Chondrocyte (in vitro differentiated cells): ENCODE measurements at regions not wholly inside any gene's neighbourhood (a gene's known extent, or its start where the extent isn't known, plus 50 kb on each side); places are given as distances from the start of the nearest gene placed in this dataset.

Experiments used
- DNase-seq: peaks from one replicate; pipeline ENCODE4 v3.0.0; 2021; ENCODE audit warnings: mixed read lengths, low spot score
- H3K27ac Mint-ChIP-seq: one replicate; pipeline ENCODE4 v1.8.0; 2021; ENCODE audit warnings: mild to moderate bottlenecking, moderate library complexity, mixed read lengths; ENCODE audit not compliant: unreplicated experiment
- H3K27me3 Mint-ChIP-seq: 2 replicates; pipeline ENCODE4 v1.8.0; 2021; ENCODE audit warnings: low read depth, mixed read lengths
- H3K36me3 Mint-ChIP-seq: 2 replicates; pipeline ENCODE4 v1.8.0; 2021; ENCODE audit warnings: low read depth, mixed read lengths
- H3K4me1 Mint-ChIP-seq: 2 replicates; pipeline ENCODE4 v1.8.0; 2021; ENCODE audit warnings: low read depth, mild to moderate bottlenecking, mixed read lengths
- H3K4me3 Mint-ChIP-seq: one replicate; pipeline ENCODE4 v1.8.0; 2021; ENCODE audit warnings: mild to moderate bottlenecking, moderate library complexity, mixed read lengths; ENCODE audit not compliant: unreplicated experiment
- H3K9me3 Mint-ChIP-seq: 2 replicates; pipeline ENCODE4 v1.8.0; 2021; ENCODE audit warnings: low read depth, mixed read lengths
- TF ChIP-seq, protein P1 (sequence below): fragments of 200-600 bp; sonication (generic); IDR thresholded peaks from 2 replicates; pipeline ENCODE4 v1.5.0; 2021; ENCODE audit warnings: antibody characterized with exemption, mild to moderate bottlenecking, moderate library complexity

DNA sequence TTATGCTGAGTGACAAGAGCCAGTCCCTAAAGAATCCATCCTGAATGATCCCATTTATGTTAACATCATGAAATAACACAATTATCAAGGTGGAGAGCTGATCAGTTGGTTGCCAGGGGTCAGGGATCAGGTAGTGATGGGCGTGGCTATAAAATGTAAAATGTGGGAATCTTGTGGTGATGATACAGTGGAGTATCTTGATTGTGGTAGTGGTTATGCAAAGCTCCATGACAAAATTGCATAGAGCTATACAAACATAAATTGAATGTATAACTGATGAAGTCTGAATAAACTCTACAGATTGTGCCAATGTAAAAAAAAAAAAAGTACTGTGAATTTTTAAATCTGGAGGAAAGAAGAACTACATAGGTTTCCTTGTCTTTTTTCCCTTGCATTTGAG lies 104.6 kb upstream of the SPATA31C2 start:
- Mint-ChIP-seq H3K4me3 (no peak overlapping the region), H3K36me3 (no peaks in the 10 kb centered on the region), H3K4me1 (peaks cover under 1% of the 10 kb centered on the region), H3K9me3 (no peaks in the 10 kb centered on the region), H3K27ac (no peak overlapping the region), H3K27me3 (peaks cover 18% of the 10 kb centered on the region)
- TF ChIP-seq, protein P1, sequence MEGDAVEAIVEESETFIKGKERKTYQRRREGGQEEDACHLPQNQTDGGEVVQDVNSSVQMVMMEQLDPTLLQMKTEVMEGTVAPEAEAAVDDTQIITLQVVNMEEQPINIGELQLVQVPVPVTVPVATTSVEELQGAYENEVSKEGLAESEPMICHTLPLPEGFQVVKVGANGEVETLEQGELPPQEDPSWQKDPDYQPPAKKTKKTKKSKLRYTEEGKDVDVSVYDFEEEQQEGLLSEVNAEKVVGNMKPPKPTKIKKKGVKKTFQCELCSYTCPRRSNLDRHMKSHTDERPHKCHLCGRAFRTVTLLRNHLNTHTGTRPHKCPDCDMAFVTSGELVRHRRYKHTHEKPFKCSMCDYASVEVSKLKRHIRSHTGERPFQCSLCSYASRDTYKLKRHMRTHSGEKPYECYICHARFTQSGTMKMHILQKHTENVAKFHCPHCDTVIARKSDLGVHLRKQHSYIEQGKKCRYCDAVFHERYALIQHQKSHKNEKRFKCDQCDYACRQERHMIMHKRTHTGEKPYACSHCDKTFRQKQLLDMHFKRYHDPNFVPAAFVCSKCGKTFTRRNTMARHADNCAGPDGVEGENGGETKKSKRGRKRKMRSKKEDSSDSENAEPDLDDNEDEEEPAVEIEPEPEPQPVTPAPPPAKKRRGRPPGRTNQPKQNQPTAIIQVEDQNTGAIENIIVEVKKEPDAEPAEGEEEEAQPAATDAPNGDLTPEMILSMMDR, result no peak
- no peak for DNase-seq

DNA sequence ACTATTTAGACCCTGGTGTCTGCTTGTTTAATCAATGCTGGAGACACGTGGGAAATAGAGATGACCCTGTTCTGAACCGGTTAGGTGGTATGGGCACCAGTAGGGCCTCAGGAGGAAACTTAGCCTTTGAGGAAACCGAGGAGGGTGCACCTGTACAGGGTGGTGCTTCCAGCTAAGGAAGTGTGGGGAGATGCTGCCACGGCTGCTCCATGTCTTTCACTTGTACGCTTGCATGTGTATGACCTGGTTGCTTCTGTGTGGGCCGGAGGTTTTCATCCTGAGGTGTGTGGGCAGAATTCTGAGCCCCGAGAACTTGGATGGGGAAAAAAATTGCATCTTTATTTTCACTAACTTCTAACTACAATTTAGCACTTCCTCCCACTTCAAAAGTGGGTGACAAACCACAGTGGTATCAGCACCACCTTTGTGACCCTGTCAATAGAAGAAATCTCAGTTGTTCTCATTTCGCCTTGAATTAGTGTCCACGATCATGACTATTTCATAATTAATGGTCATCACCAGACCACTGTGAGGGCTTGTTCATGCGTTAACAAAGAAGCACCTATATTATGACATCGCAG lies 99.8 kb upstream of the SPATA31C2 start:
- peaks cover 3% of the 10 kb centered on the region for H3K27me3 Mint-ChIP-seq
- DNase-seq, result no peak
- H3K27ac Mint-ChIP-seq, result no peak overlapping the region
- TF ChIP-seq, protein P1, result no peak
- peaks cover 23% of the 10 kb centered on the region for H3K4me1 Mint-ChIP-seq
- H3K36me3 Mint-ChIP-seq, result no peaks in the 10 kb centered on the region
- H3K4me3 Mint-ChIP-seq, result no peak overlapping the region
- no peaks in the 10 kb centered on the region for H3K9me3 Mint-ChIP-seq

DNA sequence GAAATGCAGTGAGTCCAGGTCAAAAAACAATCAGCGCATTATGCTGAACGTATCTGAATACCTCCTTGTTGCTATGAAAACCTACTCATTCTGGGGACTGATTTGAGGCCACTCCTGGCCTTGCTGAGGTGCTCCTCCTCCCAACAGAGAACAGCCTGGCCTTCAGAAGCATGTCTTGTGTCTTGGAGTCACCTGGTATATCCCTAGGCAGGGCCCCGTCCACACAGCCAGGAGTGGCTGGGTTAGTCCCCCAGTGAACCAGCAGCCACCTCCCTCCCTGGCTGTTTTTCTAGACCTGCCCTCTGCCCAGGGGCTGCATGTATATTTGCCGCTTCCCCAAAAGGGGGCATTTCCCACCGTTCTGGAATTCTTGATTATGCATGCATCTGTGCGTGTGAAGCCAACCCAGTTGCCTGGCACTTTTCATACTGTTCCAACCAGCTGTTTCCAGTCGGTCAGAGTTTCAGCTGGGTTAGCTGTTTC lies 99.2 kb upstream of the SPATA31C2 start:
- no peak overlapping the region for H3K27ac Mint-ChIP-seq
- no peak overlapping the region for H3K4me3 Mint-ChIP-seq
- TF ChIP-seq, protein P1, result no peak
- peaks cover 23% of the 10 kb centered on the region for H3K4me1 Mint-ChIP-seq
- no peaks in the 10 kb centered on the region for H3K36me3 Mint-ChIP-seq
- peaks cover 3% of the 10 kb centered on the region for H3K27me3 Mint-ChIP-seq
- H3K9me3 Mint-ChIP-seq, result peaks cover under 1% of the 10 kb centered on the region
- DNase-seq, result no peak

DNA sequence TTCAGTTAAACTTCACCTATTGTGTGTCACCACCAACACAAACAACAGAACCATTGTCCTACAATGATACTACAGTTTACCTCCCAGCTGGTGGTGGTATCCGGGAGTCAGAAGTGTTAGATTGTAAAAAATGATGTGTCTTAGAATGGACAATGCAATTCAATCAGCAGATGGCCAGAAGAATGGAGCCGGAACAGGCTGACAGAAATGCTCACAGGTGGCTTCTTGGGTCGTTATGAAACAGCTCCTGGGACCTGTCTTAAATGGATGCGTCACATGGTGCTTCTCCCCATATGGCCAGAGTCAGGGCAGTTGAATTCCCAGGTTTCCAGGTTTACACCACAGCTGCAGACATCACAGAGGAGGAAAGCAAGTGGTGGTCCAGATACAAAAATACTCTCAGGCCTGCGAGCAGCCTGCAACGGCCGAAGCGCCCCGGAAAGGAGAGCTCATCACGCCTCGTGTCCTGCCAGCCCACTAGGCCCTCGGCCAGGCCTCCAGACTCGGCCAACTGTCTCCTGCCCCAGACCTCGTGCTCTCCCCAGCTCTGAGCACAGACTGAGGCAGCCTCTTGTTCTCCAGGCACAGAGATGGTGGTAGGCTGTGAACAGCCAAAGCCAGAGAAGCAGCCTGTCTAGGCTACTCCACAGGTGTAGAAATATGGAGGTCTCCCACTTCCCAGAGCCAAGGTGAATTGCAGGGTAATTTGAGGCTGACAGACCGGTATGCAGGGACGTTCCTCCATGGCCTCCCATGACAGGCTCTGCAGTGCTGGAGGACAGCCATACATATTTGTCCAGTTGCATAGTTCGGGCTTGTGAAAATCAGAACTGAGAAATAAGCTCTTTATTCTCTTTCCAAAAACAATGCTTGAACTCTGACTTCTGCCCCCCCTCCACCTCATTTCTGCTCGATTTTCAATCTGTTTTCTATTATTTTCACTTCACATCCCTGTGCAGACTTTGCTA lies 98.5 kb upstream of the SPATA31C2 start:
- DNase-seq, result no peak
- Mint-ChIP-seq H3K4me1 (peaks cover 23% of the 10 kb centered on the region), H3K27me3 (peaks cover 3% of the 10 kb centered on the region), H3K4me3 (no peak overlapping the region), H3K9me3 (peaks cover 6% of the 10 kb centered on the region), H3K27ac (peak overlapping the region; percentile 24), H3K36me3 (no peaks in the 10 kb centered on the region)
- TF ChIP-seq, protein P1, result no peak

DNA sequence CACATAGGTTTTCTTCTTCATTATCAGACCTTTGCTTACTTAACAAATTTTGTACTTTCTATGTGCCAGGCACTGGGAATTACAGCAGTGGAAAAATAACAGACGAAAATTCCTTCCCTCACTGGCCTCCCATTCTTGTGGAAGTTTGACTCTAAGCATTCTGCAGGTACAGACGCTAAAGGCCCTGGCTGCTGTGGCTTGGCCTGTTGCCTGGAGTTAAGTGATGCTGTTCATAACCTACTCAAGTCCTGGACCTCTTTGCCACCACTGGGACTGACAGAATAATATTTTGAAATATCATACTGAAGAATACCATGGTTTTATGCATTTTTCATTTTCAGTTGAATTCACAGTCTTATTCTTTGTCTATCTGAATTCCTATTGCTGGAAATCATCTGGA lies 97.3 kb upstream of the SPATA31C2 start:
- peaks cover 10% of the 10 kb centered on the region for H3K9me3 Mint-ChIP-seq
- no peak for DNase-seq
- H3K27ac Mint-ChIP-seq, result no peak overlapping the region
- H3K4me3 Mint-ChIP-seq, result no peak overlapping the region
- no peaks in the 10 kb centered on the region for H3K36me3 Mint-ChIP-seq
- no peaks in the 10 kb centered on the region for H3K27me3 Mint-ChIP-seq
- peaks cover 23% of the 10 kb centered on the region for H3K4me1 Mint-ChIP-seq
- TF ChIP-seq, protein P1, result no peak
